Astrocyte of the spinal cord (primary cell): ENCODE measurements at regions not wholly inside any gene's neighbourhood (a gene's known extent, or its start where the extent isn't known, plus 50 kb on each side); places are given as distances from the start of the nearest gene placed in this dataset.
A peak's percentile ranks its signal among the peaks of the same experiment; 100 is the strongest.

Experiments used
- DNase-seq: peaks from one replicate; pipeline ENCODE4 v3.0.0; 2011; ENCODE audit warnings: low read depth, low spot score
- H3K4me3 ChIP-seq: 2 replicates; pipeline ENCODE4 v1.5.1; 2011; ENCODE audit warnings: low read depth, mild to moderate bottlenecking, low read length, moderate library complexity
- in situ Hi-C: cut with HindIII; loops from 2 replicates; pipeline ENCODE4 v1.10.0; 2017; ENCODE audit warnings: low sequenced_read_pairs
- TF ChIP-seq, protein P1 (sequence below): IDR thresholded peaks from 2 replicates; pipeline ENCODE4 v1.5.1; 2012; ENCODE audit warnings: low read depth, mild to moderate bottlenecking, low read length, inconsistent platforms

DNA sequence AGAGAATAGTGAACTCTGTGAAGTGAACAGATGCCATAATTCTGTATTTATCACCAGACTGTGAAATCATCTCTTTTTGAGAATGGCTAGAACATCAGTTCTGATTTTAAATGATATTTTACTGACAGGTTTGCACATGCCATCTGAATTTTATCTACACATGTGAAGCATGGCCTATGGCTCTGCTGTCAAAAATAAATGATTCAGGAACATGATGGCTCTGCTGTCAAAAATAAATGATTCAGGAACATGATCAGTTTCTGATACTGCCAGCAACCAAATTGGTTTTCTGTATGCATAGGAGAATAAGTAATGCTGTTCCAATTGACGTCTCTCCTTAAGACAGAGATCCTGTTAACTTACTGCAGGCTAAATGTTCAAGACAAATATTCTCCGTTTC lies 70.6 kb upstream of the TLL1 start:
- in situ Hi-C loops: no loop called here
- no peak overlapping the region for H3K4me3 ChIP-seq
- TF ChIP-seq, protein P1, sequence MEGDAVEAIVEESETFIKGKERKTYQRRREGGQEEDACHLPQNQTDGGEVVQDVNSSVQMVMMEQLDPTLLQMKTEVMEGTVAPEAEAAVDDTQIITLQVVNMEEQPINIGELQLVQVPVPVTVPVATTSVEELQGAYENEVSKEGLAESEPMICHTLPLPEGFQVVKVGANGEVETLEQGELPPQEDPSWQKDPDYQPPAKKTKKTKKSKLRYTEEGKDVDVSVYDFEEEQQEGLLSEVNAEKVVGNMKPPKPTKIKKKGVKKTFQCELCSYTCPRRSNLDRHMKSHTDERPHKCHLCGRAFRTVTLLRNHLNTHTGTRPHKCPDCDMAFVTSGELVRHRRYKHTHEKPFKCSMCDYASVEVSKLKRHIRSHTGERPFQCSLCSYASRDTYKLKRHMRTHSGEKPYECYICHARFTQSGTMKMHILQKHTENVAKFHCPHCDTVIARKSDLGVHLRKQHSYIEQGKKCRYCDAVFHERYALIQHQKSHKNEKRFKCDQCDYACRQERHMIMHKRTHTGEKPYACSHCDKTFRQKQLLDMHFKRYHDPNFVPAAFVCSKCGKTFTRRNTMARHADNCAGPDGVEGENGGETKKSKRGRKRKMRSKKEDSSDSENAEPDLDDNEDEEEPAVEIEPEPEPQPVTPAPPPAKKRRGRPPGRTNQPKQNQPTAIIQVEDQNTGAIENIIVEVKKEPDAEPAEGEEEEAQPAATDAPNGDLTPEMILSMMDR: no peak
- DNase-seq: no peak

DNA sequence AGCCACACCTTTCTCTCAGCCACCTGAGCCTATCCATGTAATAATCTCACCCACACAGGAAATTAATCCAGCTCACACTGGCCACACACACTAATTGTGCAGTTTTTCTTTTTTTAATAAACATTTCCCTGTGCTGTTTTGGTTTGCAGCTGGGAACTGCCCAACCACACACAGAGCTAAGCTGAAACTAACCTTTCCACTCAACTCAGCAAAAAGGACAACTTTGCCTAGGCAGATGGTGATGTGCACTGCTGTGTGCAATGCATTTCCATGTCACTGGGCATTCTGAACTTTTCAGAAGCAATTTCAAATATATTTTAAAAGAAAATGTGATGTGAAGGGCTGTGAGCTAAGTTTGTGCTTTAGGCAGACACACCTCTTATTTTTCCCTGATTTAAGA lies 70.0 kb upstream of the TLL1 start:
- H3K4me3 ChIP-seq: no peak overlapping the region
- in situ Hi-C loops: no loop called here
- no peak for DNase-seq
- TF ChIP-seq, protein P1: no peak

DNA sequence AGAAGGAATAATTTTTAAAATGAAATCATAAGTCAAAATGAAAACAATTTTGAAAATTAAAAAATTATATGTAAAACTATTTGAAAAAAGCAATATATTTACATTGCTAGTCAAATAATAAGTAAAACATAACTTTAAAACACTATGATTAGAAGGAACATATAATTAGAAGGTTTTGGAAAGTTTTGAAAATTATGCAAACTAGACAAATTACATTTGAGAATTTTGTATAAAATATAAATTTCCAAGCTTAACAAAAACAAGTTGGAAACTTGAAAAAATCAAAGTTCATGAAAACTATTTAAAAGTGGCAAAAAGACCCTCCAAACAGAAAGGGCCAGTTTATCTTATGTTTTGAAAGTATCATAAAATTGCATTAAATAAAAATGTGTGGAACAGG lies 67.6 kb upstream of the TLL1 start:
- TF ChIP-seq, protein P1: no peak
- no peak overlapping the region for H3K4me3 ChIP-seq
- in situ Hi-C loops: no loop called here
- no peak for DNase-seq

- TF ChIP-seq, protein P1: no peak
- no peak for DNase-seq
- no peak overlapping the region for H3K4me3 ChIP-seq
- in situ Hi-C loops: no loop called here
Measured at GRCh38 chr4:165806613-165807012, 66.4 kb upstream of the TLL1 start.

- no peak for DNase-seq
- TF ChIP-seq, protein P1: no peak
- in situ Hi-C loops: no loop called here
Measured at GRCh38 chr4:165810726-165811125, 62.3 kb upstream of the TLL1 start.

DNA sequence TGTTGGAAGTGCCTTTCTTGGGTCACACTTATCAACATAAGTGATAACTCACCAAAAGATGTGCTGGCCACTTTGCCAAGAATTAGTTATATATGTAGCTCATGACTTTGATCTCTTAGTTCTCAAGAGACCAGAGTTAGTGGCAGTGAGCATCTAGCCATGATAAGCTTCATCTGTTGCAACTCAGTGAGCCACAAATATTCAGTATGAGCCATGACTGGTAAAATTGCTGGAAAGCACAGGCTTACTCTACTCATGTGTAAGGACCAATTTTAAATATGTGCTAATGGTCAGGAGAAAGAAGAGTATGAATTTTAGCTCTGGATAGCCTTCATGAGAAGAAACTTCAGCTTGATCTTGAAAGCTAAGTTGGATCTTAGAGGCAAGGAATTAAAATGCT lies 59.4 kb upstream of the TLL1 start:
- TF ChIP-seq, protein P1: no peak
- in situ Hi-C loops: no loop called here
- peak; percentile 3 for DNase-seq
- no peak overlapping the region for H3K4me3 ChIP-seq

More at GRCh38 chr4:165810726-165811125, 62.3 kb upstream of the TLL1 start:
- no peak overlapping the region for H3K4me3 ChIP-seq
